T-helper 17 cell (primary cell): ENCODE measurements at regions not wholly inside any gene's neighbourhood (a gene's known extent, or its start where the extent isn't known, plus 50 kb on each side); places are given as distances from the start of the nearest gene placed in this dataset.
"Not testable (repeated sequence)": the region's sequence is repeated elsewhere in the genome, so short reads cannot be mapped to it uniquely, and the experiment has no call there.

Source experiments
- ATAC-seq: fragments of 150-1000 bp; cut with Tn5 transposase; 2 replicates; pipeline ENCODE4 v1.10.0; 2021; ENCODE audit warnings: mild to moderate bottlenecking, moderate library complexity
- DNase-seq, 3 donors: peaks; one replicate each; pipeline versions ENCODE4 v3.0.0 to v3.0.0-alpha.2; 2020 to 2021
- H3K9me3 ChIP-seq: one replicate; pipeline ENCODE4 v1.7.0; 2013; ENCODE audit warnings: low read length, mild to moderate bottlenecking; ENCODE audit not compliant: control insufficient read depth, poor library complexity, severe bottlenecking
- H3K27ac Mint-ChIP-seq: one replicate; pipeline ENCODE4 v1.8.0; 2022; ENCODE audit warnings: mild to moderate bottlenecking, moderate library complexity, mixed read lengths
- H3K27me3 Mint-ChIP-seq: one replicate; pipeline ENCODE4 v1.8.0; 2022; ENCODE audit warnings: mixed read lengths
- H3K36me3 Mint-ChIP-seq: one replicate; pipeline ENCODE4 v1.8.0; 2022; ENCODE audit warnings: low read depth, mixed read lengths
- H3K4me1 Mint-ChIP-seq: one replicate; pipeline ENCODE4 v1.8.0; 2022; ENCODE audit warnings: mild to moderate bottlenecking, mixed read lengths
- H3K4me3 Mint-ChIP-seq: one replicate; pipeline ENCODE4 v1.8.0; 2022; ENCODE audit warnings: mild to moderate bottlenecking, moderate library complexity, mixed read lengths

- not testable (repeated sequence) for ATAC-seq, H3K27ac Mint-ChIP-seq, H3K4me3 Mint-ChIP-seq, H3K36me3 Mint-ChIP-seq, H3K9me3 ChIP-seq, H3K4me1 Mint-ChIP-seq, DNase-seq
- H3K27me3 Mint-ChIP-seq: peaks cover 24% of the 10 kb centered on the region
These were observed 304.9 kb upstream of the MDFIC2 start for GRCh38 chr3:70617349-70617748.

- Mint-ChIP-seq H3K4me3 (no peak overlapping the region), H3K27ac (no peak overlapping the region)
These were observed 302.8 kb upstream of the MDFIC2 start for GRCh38 chr3:70615286-70615685.

GRCh38 chr3:70614111-70614510, 301.7 kb upstream of the MDFIC2 start:
- H3K27ac Mint-ChIP-seq: no peak overlapping the region
- no peak for ATAC-seq

More at GRCh38 chr3:70615286-70615685, 302.8 kb upstream of the MDFIC2 start:
- peaks cover 2% of the 10 kb centered on the region for H3K36me3 Mint-ChIP-seq
- DNase-seq: no peak
- no peaks in the 10 kb centered on the region for H3K9me3 ChIP-seq
- H3K27me3 Mint-ChIP-seq: peaks cover 24% of the 10 kb centered on the region
- no peak for ATAC-seq
- no peaks in the 10 kb centered on the region for H3K4me1 Mint-ChIP-seq

GRCh38 chr3:70612920-70613319, 300.5 kb upstream of the MDFIC2 start:
- Mint-ChIP-seq H3K27ac (no peak overlapping the region), H3K4me1 (no peaks in the 10 kb centered on the region), H3K36me3 (peaks cover 2% of the 10 kb centered on the region), H3K4me3 (no peak overlapping the region), H3K27me3 (peaks cover 14% of the 10 kb centered on the region)
- ATAC-seq: no peak
- DNase-seq: no peak
- no peaks in the 10 kb centered on the region for H3K9me3 ChIP-seq

More at GRCh38 chr3:70614111-70614510, 301.7 kb upstream of the MDFIC2 start:
- H3K4me3 Mint-ChIP-seq: no peak overlapping the region
- no peaks in the 10 kb centered on the region for H3K4me1 Mint-ChIP-seq
- no peaks in the 10 kb centered on the region for H3K9me3 ChIP-seq
- H3K27me3 Mint-ChIP-seq: peaks cover 18% of the 10 kb centered on the region
- DNase-seq: no peak
- peaks cover 2% of the 10 kb centered on the region for H3K36me3 Mint-ChIP-seq

- DNase-seq, H3K27ac Mint-ChIP-seq, H3K4me1 Mint-ChIP-seq, H3K4me3 Mint-ChIP-seq, H3K9me3 ChIP-seq, ATAC-seq, H3K36me3 Mint-ChIP-seq: not testable (repeated sequence)
- peaks cover 14% of the 10 kb centered on the region for H3K27me3 Mint-ChIP-seq
These were observed 299.3 kb upstream of the MDFIC2 start for GRCh38 chr3:70611667-70612277.

- no peak overlapping the region for H3K27ac Mint-ChIP-seq
- H3K36me3 Mint-ChIP-seq: no peaks in the 10 kb centered on the region
- H3K4me1 Mint-ChIP-seq: no peaks in the 10 kb centered on the region
- ATAC-seq: no peak
- H3K4me3 Mint-ChIP-seq: no peak overlapping the region
- H3K9me3 ChIP-seq: no peaks in the 10 kb centered on the region
- DNase-seq: no peak
- peaks cover 5% of the 10 kb centered on the region for H3K27me3 Mint-ChIP-seq
These were observed 296.0 kb upstream of the MDFIC2 start for GRCh38 chr3:70608434-70608833.

- H3K9me3 ChIP-seq: no peaks in the 10 kb centered on the region
- Mint-ChIP-seq H3K36me3 (no peaks in the 10 kb centered on the region), H3K27ac (no peak overlapping the region), H3K4me1 (no peaks in the 10 kb centered on the region), H3K27me3 (peaks cover under 1% of the 10 kb centered on the region), H3K4me3 (no peak overlapping the region)
- DNase-seq (no peak), ATAC-seq (no peak)
These were observed 295.0 kb upstream of the MDFIC2 start for GRCh38 chr3:70607469-70607868.

GRCh38 chr3:70606018-70606417, 293.6 kb upstream of the MDFIC2 start:
- no peak overlapping the region for H3K27ac Mint-ChIP-seq
- no peaks in the 10 kb centered on the region for H3K9me3 ChIP-seq
- no peaks in the 10 kb centered on the region for H3K4me1 Mint-ChIP-seq
- H3K27me3 Mint-ChIP-seq: peaks cover 1% of the 10 kb centered on the region
- no peak for DNase-seq
- H3K4me3 Mint-ChIP-seq: no peak overlapping the region
- no peaks in the 10 kb centered on the region for H3K36me3 Mint-ChIP-seq
- no peak for ATAC-seq

- ATAC-seq (no peak), DNase-seq (no peak)
- no peak overlapping the region for H3K4me3 Mint-ChIP-seq
- H3K4me1 Mint-ChIP-seq: no peaks in the 10 kb centered on the region
- peaks cover 1% of the 10 kb centered on the region for H3K36me3 Mint-ChIP-seq
- no peaks in the 10 kb centered on the region for H3K9me3 ChIP-seq
- peaks cover 18% of the 10 kb centered on the region for H3K27me3 Mint-ChIP-seq
- no peak overlapping the region for H3K27ac Mint-ChIP-seq
These were observed 290.7 kb upstream of the MDFIC2 start for GRCh38 chr3:70603103-70603502.

GRCh38 chr3:70597312-70597711, 284.9 kb upstream of the MDFIC2 start:
- H3K4me1 Mint-ChIP-seq: no peaks in the 10 kb centered on the region
- ATAC-seq: no peak
- no peaks in the 10 kb centered on the region for H3K9me3 ChIP-seq

GRCh38 chr3:70583682-70584081, 271.2 kb upstream of the MDFIC2 start:
- no peaks in the 10 kb centered on the region for H3K9me3 ChIP-seq
- Mint-ChIP-seq H3K27ac (no peak overlapping the region), H3K4me3 (no peak overlapping the region), H3K36me3 (no peaks in the 10 kb centered on the region), H3K27me3 (peaks cover 24% of the 10 kb centered on the region), H3K4me1 (no peaks in the 10 kb centered on the region)
- DNase-seq (no peak), ATAC-seq (no peak)

More at GRCh38 chr3:70597312-70597711, 284.9 kb upstream of the MDFIC2 start:
- H3K36me3 Mint-ChIP-seq: peaks cover 2% of the 10 kb centered on the region
- H3K4me3 Mint-ChIP-seq: no peak overlapping the region
- H3K27me3 Mint-ChIP-seq: peaks cover 42% of the 10 kb centered on the region
- no peak for DNase-seq
- no peak overlapping the region for H3K27ac Mint-ChIP-seq

- Mint-ChIP-seq H3K36me3 (no peaks in the 10 kb centered on the region), H3K4me3 (no peak overlapping the region), H3K27me3 (peaks cover 24% of the 10 kb centered on the region), H3K4me1 (no peaks in the 10 kb centered on the region), H3K27ac (no peak overlapping the region)
- DNase-seq (no peak), ATAC-seq (no peak)
- H3K9me3 ChIP-seq: no peaks in the 10 kb centered on the region
These were observed 270.4 kb upstream of the MDFIC2 start for GRCh38 chr3:70582803-70583202.

GRCh38 chr3:70580021-70580420, 267.6 kb upstream of the MDFIC2 start:
- DNase-seq (no peak), ATAC-seq (no peak)
- Mint-ChIP-seq H3K4me1 (no peaks in the 10 kb centered on the region), H3K27me3 (peaks cover 46% of the 10 kb centered on the region), H3K36me3 (no peaks in the 10 kb centered on the region), H3K4me3 (no peak overlapping the region), H3K27ac (no peak overlapping the region)
- H3K9me3 ChIP-seq: no peaks in the 10 kb centered on the region

- no peaks in the 10 kb centered on the region for H3K9me3 ChIP-seq
- Mint-ChIP-seq H3K27me3 (peaks cover 44% of the 10 kb centered on the region), H3K27ac (no peak overlapping the region), H3K4me3 (no peak overlapping the region), H3K36me3 (no peaks in the 10 kb centered on the region), H3K4me1 (no peaks in the 10 kb centered on the region)
- DNase-seq (no peak), ATAC-seq (no peak)
These were observed 259.3 kb upstream of the MDFIC2 start for GRCh38 chr3:70571696-70572095.
